Activated T-cell treated with anti-CD3 and anti-CD28 coated beads for 4 hours (primary cell): ENCODE measurements at regions not wholly inside any gene's neighbourhood (a gene's known extent, or its start where the extent isn't known, plus 50 kb on each side); places are given as distances from the start of the nearest gene placed in this dataset.
"Not testable (repeated sequence)": the region's sequence is repeated elsewhere in the genome, so short reads cannot be mapped to it uniquely, and the experiment has no call there.

Experiments used
- DNase-seq: peaks from one replicate; pipeline ENCODE4 v3.0.0-alpha.2; 2020

GRCh38 chr21:33121715-33122475, 52.0 kb downstream of the OLIG1 start:
- DNase-seq: no peak

- no peak for DNase-seq
Measured at GRCh38 chr21:33122507-33122906, 52.6 kb downstream of the OLIG1 start.

- no peak for DNase-seq
Measured at GRCh38 chr21:33123374-33124123, 53.6 kb downstream of the OLIG1 start.

- no peak for DNase-seq
Measured at GRCh38 chr21:33124889-33125288, 54.9 kb downstream of the OLIG1 start.

GRCh38 chr21:33125680-33126375, 55.9 kb downstream of the OLIG1 start:
- no peak for DNase-seq

- no peak for DNase-seq
Measured at GRCh38 chr21:33126569-33126968, 56.6 kb downstream of the OLIG1 start.

- DNase-seq: peak; percentile 32
Measured at GRCh38 chr21:33127154-33127867, 57.4 kb downstream of the OLIG1 start.

GRCh38 chr21:33127868-33128242, 57.9 kb downstream of the OLIG1 start:
- DNase-seq: no peak

GRCh38 chr21:33128538-33128937, 58.6 kb downstream of the OLIG1 start:
- no peak for DNase-seq

GRCh38 chr21:33132054-33132453, 62.1 kb downstream of the OLIG1 start:
- DNase-seq: no peak

GRCh38 chr21:33133892-33134291, 64.0 kb downstream of the OLIG1 start:
- DNase-seq: no peak

GRCh38 chr21:33135925-33136324, 66.0 kb downstream of the OLIG1 start:
- DNase-seq: no peak

GRCh38 chr21:33136847-33137502, 67.0 kb downstream of the OLIG1 start:
- no peak for DNase-seq

GRCh38 chr21:33139084-33139483, 69.1 kb downstream of the OLIG1 start:
- no peak for DNase-seq

- DNase-seq: no peak
Measured at GRCh38 chr21:33140288-33140687, 70.3 kb downstream of the OLIG1 start.

GRCh38 chr21:33146467-33146866, 76.5 kb downstream of the OLIG1 start:
- no peak for DNase-seq

- no peak for DNase-seq
Measured at GRCh38 chr21:33149181-33149580, 79.2 kb downstream of the OLIG1 start.

- DNase-seq: not testable (repeated sequence)
Measured at GRCh38 chr21:33150968-33151367, 78.8 kb upstream of the IFNAR2 start.

GRCh38 chr21:33151941-33152731, 77.6 kb upstream of the IFNAR2 start:
- no peak for DNase-seq

GRCh38 chr21:33152732-33153130, 77.0 kb upstream of the IFNAR2 start:
- DNase-seq: no peak

- no peak for DNase-seq
Measured at GRCh38 chr21:33155005-33155404, 74.7 kb upstream of the IFNAR2 start.

- DNase-seq: no peak
Measured at GRCh38 chr21:33155422-33155821, 74.3 kb upstream of the IFNAR2 start.
